H1 (cell line): ENCODE measurements at regions not wholly inside any gene's neighbourhood (a gene's known extent, or its start where the extent isn't known, plus 50 kb on each side); places are given as distances from the start of the nearest gene placed in this dataset.

Source experiments
- CTCF ChIA-PET: fragments of 300-600 bp; sonication (Branson Sonifier 250); formaldehyde crosslinking; loops from one replicate; lab custom pipeline; 2021; ENCODE audit not compliant: partially characterized antibody; lab: Charles Lee
- POLR2A ChIA-PET: fragments of 300-600 bp; sonication (Branson Sonifier 250); formaldehyde crosslinking; loops from one replicate; lab custom pipeline; 2021; ENCODE audit warnings: inconsistent platforms; ENCODE audit not compliant: partially characterized antibody; lab: Charles Lee
- DNase-seq, 2 experiments: peaks; one replicate each; pipeline versions ENCODE4 v3.0.0 to v3.0.0-alpha.2; 2010 to 2022; ENCODE audit warnings: low spot score in 2 of 2, low read depth in 1 of 2, mixed read lengths in 1 of 2
- FAIRE-seq: peaks from 2 replicates; lab custom pipeline; 2011; peaks lifted over from hg19 to GRCh38; lab: Jason Lieb, UNC
- H2AFZ ChIP-seq: 2 replicates; pipeline ENCODE4 v1.8.1; 2012; ENCODE audit warnings: low read length, inconsistent platforms
- H2AK5ac ChIP-seq: 2 replicates; pipeline ENCODE4 v1.6.1; 2013; ENCODE audit warnings: low read depth, low read length
- H2BK120ac ChIP-seq: replicated peaks from 2 replicates; pipeline ENCODE3; 2013; ENCODE audit warnings: low read depth, low read length, inconsistent platforms
- H2BK12ac ChIP-seq: 2 replicates; pipeline ENCODE4 v1.6.1; 2013; ENCODE audit warnings: low read depth, low read length
- H2BK15ac ChIP-seq: 2 replicates; pipeline ENCODE4 v1.6.1; 2013; ENCODE audit warnings: low read length
- H2BK20ac ChIP-seq: 2 replicates; pipeline ENCODE4 v1.6.1; 2013; ENCODE audit warnings: low read length
- H2BK5ac ChIP-seq: 2 replicates; pipeline ENCODE4 v1.6.1; 2013; ENCODE audit warnings: low read depth, low read length
- H3K14ac ChIP-seq: 2 replicates; pipeline ENCODE4 v1.6.1; 2013; ENCODE audit warnings: inconsistent platforms; ENCODE audit not compliant: insufficient read length
- H3K18ac ChIP-seq: 2 replicates; pipeline ENCODE4 v1.6.1; 2013; ENCODE audit warnings: low read length; ENCODE audit errors: extremely low read depth
- H3K23ac ChIP-seq: 2 replicates; pipeline ENCODE4 v1.6.1; 2013; ENCODE audit warnings: inconsistent platforms; ENCODE audit not compliant: insufficient read length
- H3K23me2 ChIP-seq: 2 replicates; pipeline ENCODE4 v1.6.1; 2013; ENCODE audit warnings: low read depth, low read length
- H3K27ac ChIP-seq: 2 replicates; pipeline ENCODE4 v1.6.1; 2011; ENCODE audit warnings: low read depth, low read length, inconsistent platforms
- H3K27me3 ChIP-seq, 4 experiments: replicated peaks in 1 of 4; 1 replicate in 1 of 4; 2 replicates in 3 of 4; pipeline versions ENCODE4 v1.6.1 to v1.8.1; 2011 to 2013; ENCODE audit warnings: low read length in 3 of 4, mild to moderate bottlenecking in 3 of 4, inconsistent platforms in 2 of 4, mixed read lengths in 2 of 4, moderate library complexity in 1 of 4; ENCODE audit not compliant: control insufficient read depth in 3 of 4, insufficient read depth in 3 of 4; ENCODE audit errors: extremely low read depth in 1 of 4
- H3K36me3 ChIP-seq, 4 experiments: 2 replicates each; pipeline versions ENCODE4 v1.6.1 to v1.8.1; 2011 to 2013; ENCODE audit warnings: mild to moderate bottlenecking in 4 of 4, low read length in 3 of 4, moderate library complexity in 2 of 4, control low read depth in 1 of 4, inconsistent platforms in 1 of 4; ENCODE audit not compliant: insufficient read depth in 4 of 4, control insufficient read depth in 2 of 4
- H3K4ac ChIP-seq: replicated peaks from 2 replicates; pipeline ENCODE3; 2013; ENCODE audit warnings: low read length, low read depth, mixed read lengths, inconsistent platforms; ENCODE audit not compliant: insufficient read length
- H3K4me1 ChIP-seq, 4 experiments: replicated peaks in 1 of 4; 1 replicate in 1 of 4; 2 replicates in 3 of 4; pipeline versions ENCODE4 v1.6.1 to v1.8.1; 2011 to 2013; ENCODE audit warnings: low read length in 3 of 4, inconsistent platforms in 2 of 4, mixed read lengths in 1 of 4; ENCODE audit not compliant: insufficient read depth in 4 of 4, control insufficient read depth in 3 of 4
- H3K4me2 ChIP-seq, 2 experiments: 2 replicates each; pipeline versions ENCODE4 v1.6.1 to v1.8.1; 2011 to 2013; ENCODE audit warnings: low read depth in 2 of 2, low read length in 2 of 2, control low read depth in 1 of 2, inconsistent platforms in 1 of 2, mild to moderate bottlenecking in 1 of 2; ENCODE audit not compliant: insufficient read depth in 1 of 2
- H3K4me3 ChIP-seq, 4 experiments: fragments of 200-600, 300-600 bp in 1 of 4; sonication (generic), shearing (Covaris generic), sonication (Bioruptor Twin) in 1 of 4; 2 replicates each; pipeline versions ENCODE4 v1.5.1 to v1.8.1; 2011 to 2016; ENCODE audit warnings: low read length in 4 of 4, low read depth in 3 of 4, control low read depth in 2 of 4, inconsistent platforms in 2 of 4, mild to moderate bottlenecking in 2 of 4, mixed read lengths in 1 of 4, moderate library complexity in 1 of 4; ENCODE audit not compliant: insufficient read depth in 2 of 4; ENCODE audit errors: extremely low read depth in 1 of 4
- H3K56ac ChIP-seq: replicated peaks from 2 replicates; pipeline ENCODE3; 2013; ENCODE audit warnings: low read depth, mild to moderate bottlenecking, mixed read lengths, low read length, inconsistent platforms; ENCODE audit not compliant: insufficient read length
- H3K79me1 ChIP-seq: 2 replicates; pipeline ENCODE4 v1.6.1; 2013; ENCODE audit warnings: low read depth, low read length, control low read depth
- H3K79me2 ChIP-seq, 2 experiments: 2 replicates each; pipeline versions ENCODE4 v1.6.1 to v1.8.1; 2012 to 2013; ENCODE audit warnings: low read length in 2 of 2, mild to moderate bottlenecking in 2 of 2, inconsistent platforms in 1 of 2; ENCODE audit not compliant: insufficient read depth in 2 of 2, control insufficient read depth in 1 of 2
- H3K9ac ChIP-seq, 4 experiments: replicated peaks in 1 of 4; 1 replicate in 1 of 4; 2 replicates in 3 of 4; pipeline versions ENCODE4 v1.6.1 to v1.8.1; 2011 to 2013; ENCODE audit warnings: low read depth in 3 of 4, low read length in 3 of 4, control low read depth in 2 of 4, mild to moderate bottlenecking in 2 of 4, moderate library complexity in 2 of 4, inconsistent platforms in 1 of 4; ENCODE audit errors: extremely low read depth in 1 of 4
- H3K9me3 ChIP-seq, 2 experiments: 2 replicates each; pipeline versions ENCODE4 v1.6.1 to v1.8.1; 2012 to 2013; ENCODE audit warnings: mild to moderate bottlenecking in 2 of 2, moderate library complexity in 2 of 2, control low read depth in 1 of 2, inconsistent platforms in 1 of 2, low read depth in 1 of 2, low read length in 1 of 2, mixed read lengths in 1 of 2; ENCODE audit not compliant: insufficient read depth in 2 of 2
- H4K20me1 ChIP-seq, 2 experiments: replicated peaks in 1 of 2; 2 replicates each; pipeline versions ENCODE3 to v1.8.1; 2011 to 2013; ENCODE audit warnings: inconsistent platforms in 2 of 2, low read length in 2 of 2, mild to moderate bottlenecking in 1 of 2; ENCODE audit not compliant: insufficient read depth in 2 of 2, control insufficient read depth in 1 of 2
- H4K5ac ChIP-seq: 2 replicates; pipeline ENCODE4 v1.6.1; 2013; ENCODE audit warnings: low read length, low read depth, mixed read lengths, inconsistent platforms; ENCODE audit not compliant: insufficient read length
- H4K8ac ChIP-seq: 2 replicates; pipeline ENCODE4 v1.8.0; 2013; ENCODE audit warnings: mild to moderate bottlenecking, moderate library complexity, low read length, inconsistent platforms; ENCODE audit not compliant: insufficient read depth; ENCODE audit errors: extremely low read depth
- H4K91ac ChIP-seq: replicated peaks from 2 replicates; pipeline ENCODE3; 2013; ENCODE audit warnings: low read length, mixed read lengths, inconsistent platforms; ENCODE audit not compliant: insufficient read length
- EP300 ChIP-seq, 2 experiments: IDR thresholded peaks; 1 replicate in 1 of 2; 2 replicates in 1 of 2; pipeline ENCODE4 v1.6.1; 2011 to 2012; ENCODE audit warnings: low read depth in 2 of 2, low read length in 2 of 2, mild to moderate bottlenecking in 2 of 2, borderline replicate concordance in 1 of 2, inconsistent platforms in 1 of 2, moderate library complexity in 1 of 2
- RAD21 ChIP-seq, 2 experiments: IDR thresholded peaks in 1 of 2; conservative IDR thresholded peaks in 1 of 2; 2 replicates each; pipeline ENCODE4 v1.6.1; 2011; ENCODE audit warnings: low read depth in 2 of 2, low read length in 2 of 2, improper control_type of control experiment in 1 of 2, inconsistent platforms in 1 of 2, mild to moderate bottlenecking in 1 of 2, moderate library complexity in 1 of 2
- WGBS, 2 experiments: shearing (Covaris generic) in 1 of 2; methylation state at CpG; one replicate each; pipeline versions ENCODE4 v1.1.6 to v1.1.7; 2013 to 2015; ENCODE audit warnings: low lambda C conversion rate in 2 of 2, mixed read lengths in 2 of 2, inconsistent platforms in 1 of 2, low coverage in 1 of 2, missing lambda C conversion rate in 1 of 2; ENCODE audit not compliant: insufficient replicate concordance in 2 of 2, insufficient coverage in 1 of 2, insufficient read length in 1 of 2; ENCODE audit errors: extremely low coverage in 1 of 2, missing lambda C conversion rate in 1 of 2; 5-methylcytosine and 5-hydroxymethylcytosine counted together

DNA sequence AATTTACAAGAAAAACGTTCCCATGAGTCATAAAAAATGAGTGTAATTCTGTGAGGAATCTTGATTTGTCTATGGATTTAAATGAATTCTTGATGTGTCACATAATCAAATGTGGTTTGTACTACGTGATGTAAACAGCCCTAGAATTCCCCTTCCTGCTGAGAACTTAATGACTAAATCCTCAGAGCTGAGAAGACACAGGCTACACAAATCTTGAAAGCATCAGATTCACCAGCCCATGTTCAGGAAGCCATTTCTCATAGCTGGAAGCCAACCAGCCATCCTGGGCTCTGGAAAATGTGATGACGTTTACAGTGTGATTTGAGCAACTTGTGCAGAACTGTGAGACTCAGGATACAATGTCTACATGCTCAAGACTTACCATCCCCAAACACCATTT, 193.7 kb upstream of the MME start:
- H2BK5ac ChIP-seq = no peak overlapping the region
- no peak overlapping the region for H4K8ac ChIP-seq
- H3K9ac ChIP-seq = no peak overlapping the region
- no peak overlapping the region for H3K56ac ChIP-seq
- H3K27me3 ChIP-seq = no peaks in the 10 kb centered on the region
- ChIA-PET POLR2A (no interaction called here), CTCF (no interaction called here)
- no peak overlapping the region for H3K4me3 ChIP-seq
- H3K4me2 ChIP-seq = no peak overlapping the region
- H2BK120ac ChIP-seq = no peak overlapping the region
- no peak overlapping the region for H2BK20ac ChIP-seq
- no peak overlapping the region for H2AK5ac ChIP-seq
- H3K79me1 ChIP-seq = no peaks in the 10 kb centered on the region
- DNase-seq = no peak
- no peak for TF ChIP-seq RAD21 (IDR thresholded peaks at IDR 0.05 in 1 of 2, conservative IDR thresholded peaks at IDR 0.05 in 1 of 2; ENCODE audit: low read depth in 2 of 2, low read length in 2 of 2)
- no peak for TF ChIP-seq EP300 (IDR thresholded peaks at IDR 0.05; ENCODE audit: borderline replicate concordance in 1 of 2, low read depth in 2 of 2, low read length in 2 of 2)
- H3K9me3 ChIP-seq = peaks cover 0 to 13% of the 10 kb centered on the region in 2 experiments; a peak in 1 of 4 replicates
- H3K27ac ChIP-seq = no peak overlapping the region
- no peak overlapping the region for H3K18ac ChIP-seq
- H4K20me1 ChIP-seq = no peaks in the 10 kb centered on the region
- FAIRE-seq = no peak
- H2BK15ac ChIP-seq = no peak overlapping the region
- no peak overlapping the region for H2AFZ ChIP-seq
- WGBS, 2 experiments = 93% methylated on average over 3 of the region's 3 CpGs; no CpG with 5 or more reads in 1 of the 2 experiments
- H3K4me1 ChIP-seq = no peaks in the 10 kb centered on the region
- H3K14ac ChIP-seq = no peak overlapping the region
- H3K23ac ChIP-seq = no peak overlapping the region
- no peak overlapping the region for H4K5ac ChIP-seq
- H4K91ac ChIP-seq = no peak overlapping the region
- no peak overlapping the region for H2BK12ac ChIP-seq
- H3K36me3 ChIP-seq = no peaks in the 10 kb centered on the region
- H3K79me2 ChIP-seq = no peaks in the 10 kb centered on the region
- no peak overlapping the region for H3K4ac ChIP-seq
- H3K23me2 ChIP-seq = no peaks in the 10 kb centered on the region
